GM12864 (cell line): ENCODE measurements at regions not wholly inside any gene's neighbourhood (a gene's known extent, or its start where the extent isn't known, plus 50 kb on each side); places are given as distances from the start of the nearest gene placed in this dataset.

ENCODE experiments used
- DNase-seq: peaks from one replicate; pipeline ENCODE4 v3.0.0-alpha.2; 2011; ENCODE audit warnings: low read depth
- H3K4me3 ChIP-seq: 2 replicates; pipeline ENCODE4 v1.5.1; 2011; ENCODE audit warnings: mild to moderate bottlenecking, low read depth, low read length, control low read depth
- TF ChIP-seq, protein P1 (sequence below): IDR thresholded peaks from 2 replicates; pipeline ENCODE4 v1.5.1; 2011; ENCODE audit warnings: low read depth, mild to moderate bottlenecking, moderate library complexity, low read length, control low read depth, inconsistent platforms; ENCODE audit errors: missing control alignments

DNA sequence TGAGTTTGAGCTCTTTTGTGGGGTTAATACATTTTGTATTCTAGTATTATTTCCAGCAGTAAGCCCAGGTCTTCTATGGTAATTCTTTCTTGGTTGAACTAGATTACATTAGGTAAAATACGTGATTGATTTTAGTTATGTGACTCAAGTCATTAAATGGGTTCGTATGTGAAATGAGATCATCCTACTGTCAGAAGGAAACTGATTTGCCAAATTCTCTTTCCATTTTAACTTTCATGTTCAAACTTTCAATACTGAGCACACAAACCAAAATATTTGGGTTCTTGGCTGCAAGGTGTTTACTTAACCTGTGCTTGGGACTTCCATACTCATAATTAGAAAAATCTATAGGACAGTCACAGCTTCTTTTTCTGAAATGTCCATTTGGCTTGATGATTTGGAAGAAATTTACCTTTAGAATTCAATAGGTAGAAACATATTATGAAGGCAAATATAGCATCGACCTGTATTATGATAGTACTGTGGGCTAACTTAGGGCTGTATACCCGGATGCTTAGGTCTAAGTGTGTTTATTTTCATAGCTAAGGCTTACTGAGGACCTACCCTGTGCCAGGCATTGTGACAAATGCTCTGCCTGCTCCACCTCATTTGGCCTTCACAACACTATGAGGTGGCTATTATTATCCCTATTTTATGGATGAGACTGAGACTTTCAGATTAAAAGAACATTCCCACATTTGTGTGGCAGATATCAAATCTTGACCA lies 631.8 kb upstream of the GRM7 start:
- no peak overlapping the region for H3K4me3 ChIP-seq
- TF ChIP-seq, protein P1, sequence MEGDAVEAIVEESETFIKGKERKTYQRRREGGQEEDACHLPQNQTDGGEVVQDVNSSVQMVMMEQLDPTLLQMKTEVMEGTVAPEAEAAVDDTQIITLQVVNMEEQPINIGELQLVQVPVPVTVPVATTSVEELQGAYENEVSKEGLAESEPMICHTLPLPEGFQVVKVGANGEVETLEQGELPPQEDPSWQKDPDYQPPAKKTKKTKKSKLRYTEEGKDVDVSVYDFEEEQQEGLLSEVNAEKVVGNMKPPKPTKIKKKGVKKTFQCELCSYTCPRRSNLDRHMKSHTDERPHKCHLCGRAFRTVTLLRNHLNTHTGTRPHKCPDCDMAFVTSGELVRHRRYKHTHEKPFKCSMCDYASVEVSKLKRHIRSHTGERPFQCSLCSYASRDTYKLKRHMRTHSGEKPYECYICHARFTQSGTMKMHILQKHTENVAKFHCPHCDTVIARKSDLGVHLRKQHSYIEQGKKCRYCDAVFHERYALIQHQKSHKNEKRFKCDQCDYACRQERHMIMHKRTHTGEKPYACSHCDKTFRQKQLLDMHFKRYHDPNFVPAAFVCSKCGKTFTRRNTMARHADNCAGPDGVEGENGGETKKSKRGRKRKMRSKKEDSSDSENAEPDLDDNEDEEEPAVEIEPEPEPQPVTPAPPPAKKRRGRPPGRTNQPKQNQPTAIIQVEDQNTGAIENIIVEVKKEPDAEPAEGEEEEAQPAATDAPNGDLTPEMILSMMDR, result no peak
- DNase-seq, result no peak

DNA sequence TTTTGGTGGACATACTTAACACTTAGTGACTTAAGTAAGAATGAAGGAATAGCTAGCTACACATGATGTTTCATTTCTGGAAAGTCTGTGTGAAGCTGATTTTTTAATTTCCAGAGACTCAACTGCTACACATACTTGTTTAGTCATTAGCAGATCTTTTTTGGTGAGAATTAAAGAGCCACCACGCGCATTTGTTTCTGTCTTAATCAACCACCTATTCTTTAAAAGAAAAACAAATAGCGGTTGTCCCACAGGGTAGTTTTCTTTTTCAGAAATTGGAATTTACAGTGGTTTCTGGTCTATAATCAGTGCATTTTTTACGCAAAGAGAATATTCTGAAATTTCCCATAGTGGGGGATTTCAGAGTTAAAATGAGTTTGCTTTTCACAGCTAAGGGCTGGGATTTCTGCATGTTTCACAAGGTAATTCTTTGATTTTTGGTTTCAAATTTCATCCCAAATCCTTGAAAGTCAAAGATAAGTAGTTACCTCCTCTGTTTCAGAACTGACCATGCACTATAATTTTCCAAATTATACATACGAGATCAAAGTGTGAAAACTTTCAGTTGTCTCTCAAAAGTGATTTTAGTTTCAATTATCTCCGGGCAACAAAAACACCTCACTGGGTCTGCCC lies 631.0 kb upstream of the GRM7 start:
- H3K4me3 ChIP-seq, result no peak overlapping the region
- TF ChIP-seq, protein P1, result no peak
- DNase-seq, result no peak

DNA sequence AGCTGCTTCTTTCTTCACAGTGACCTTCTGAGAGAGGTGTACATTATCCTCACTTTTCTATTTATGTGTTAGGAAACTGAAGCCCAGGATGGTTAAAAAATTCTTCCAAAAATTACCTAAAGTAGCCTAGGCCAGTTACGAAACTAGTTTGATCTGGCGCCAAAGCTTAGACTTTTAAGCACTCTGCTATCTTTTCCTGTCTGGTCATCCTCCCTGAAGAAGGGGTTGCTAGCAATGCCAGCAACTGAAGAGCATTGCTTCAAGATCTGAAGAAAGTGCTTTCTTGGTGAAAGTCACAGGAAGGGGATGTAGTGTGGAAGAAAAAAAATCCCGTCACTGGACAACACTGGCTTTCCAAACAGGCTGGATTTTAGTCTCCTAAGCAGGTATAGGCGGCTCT lies 618.8 kb upstream of the GRM7 start:
- H3K4me3 ChIP-seq, result no peak overlapping the region
- TF ChIP-seq, protein P1, result no peak
- no peak for DNase-seq

DNA sequence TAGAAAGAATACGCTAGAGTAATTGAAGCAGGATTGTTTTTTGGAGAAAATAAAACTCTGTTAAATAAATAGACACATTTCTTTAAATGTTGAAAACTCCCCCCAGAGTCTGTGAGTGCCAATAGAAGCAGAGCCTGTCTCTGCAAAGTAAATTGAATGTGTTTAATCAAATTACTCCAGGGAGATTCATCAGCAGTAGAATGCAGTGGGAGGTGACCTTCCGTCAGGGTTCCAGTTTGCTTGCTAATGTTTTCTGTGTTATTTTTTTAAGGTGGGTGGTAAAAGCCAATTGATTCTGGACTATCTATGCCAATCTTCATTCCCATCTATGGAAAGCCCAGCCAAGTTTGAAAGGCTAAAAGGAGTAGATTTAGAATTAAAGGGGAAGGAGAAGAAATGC lies 612.4 kb upstream of the GRM7 start:
- DNase-seq, result no peak
- H3K4me3 ChIP-seq, result no peak overlapping the region
- TF ChIP-seq, protein P1, result no peak

DNA sequence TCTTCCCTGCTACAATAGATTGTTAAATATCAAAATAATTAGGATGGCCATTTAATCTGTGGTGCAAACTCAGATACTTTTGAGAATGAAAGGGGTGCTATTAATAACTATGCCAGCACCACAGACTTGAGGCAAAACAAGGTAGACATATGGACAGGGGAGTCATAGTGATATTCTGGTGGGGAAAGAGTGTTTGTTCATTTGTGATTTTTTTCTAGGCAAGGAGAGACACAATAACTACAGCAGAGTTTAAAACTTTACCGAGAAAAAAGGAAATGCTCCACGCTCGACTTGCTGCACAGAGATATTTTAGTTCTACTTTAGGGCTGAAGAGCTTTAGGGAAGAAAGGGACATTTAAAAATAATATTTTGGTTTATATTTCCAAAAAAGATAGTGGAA lies 611.2 kb upstream of the GRM7 start:
- no peak for DNase-seq
- TF ChIP-seq, protein P1, result no peak
- no peak overlapping the region for H3K4me3 ChIP-seq

DNA sequence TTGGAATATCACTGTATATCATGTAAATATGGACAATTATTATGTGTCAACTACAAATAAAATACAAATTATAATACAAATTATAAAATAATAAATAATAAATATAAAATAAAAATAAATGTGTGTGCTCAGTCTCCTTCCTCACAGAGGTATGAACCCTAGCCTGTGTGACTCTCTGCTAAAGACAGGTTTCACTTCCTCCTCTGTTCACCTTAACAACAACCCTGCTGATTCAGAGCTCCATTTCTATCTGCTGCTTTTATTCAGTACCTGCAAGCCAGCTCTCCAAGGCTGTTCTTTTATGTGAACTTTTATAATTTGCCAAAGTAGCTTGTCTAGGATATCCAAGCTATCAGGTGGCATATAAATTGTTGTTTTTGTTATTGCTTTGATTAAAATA lies 610.7 kb upstream of the GRM7 start:
- TF ChIP-seq, protein P1, result no peak
- no peak for DNase-seq
- no peak overlapping the region for H3K4me3 ChIP-seq
